ENCODE measurements at regions not wholly inside any gene's neighbourhood (a gene's known extent, or its start where the extent isn't known, plus 50 kb on each side); places are given as distances from the start of the nearest gene placed in this dataset.

DNA sequence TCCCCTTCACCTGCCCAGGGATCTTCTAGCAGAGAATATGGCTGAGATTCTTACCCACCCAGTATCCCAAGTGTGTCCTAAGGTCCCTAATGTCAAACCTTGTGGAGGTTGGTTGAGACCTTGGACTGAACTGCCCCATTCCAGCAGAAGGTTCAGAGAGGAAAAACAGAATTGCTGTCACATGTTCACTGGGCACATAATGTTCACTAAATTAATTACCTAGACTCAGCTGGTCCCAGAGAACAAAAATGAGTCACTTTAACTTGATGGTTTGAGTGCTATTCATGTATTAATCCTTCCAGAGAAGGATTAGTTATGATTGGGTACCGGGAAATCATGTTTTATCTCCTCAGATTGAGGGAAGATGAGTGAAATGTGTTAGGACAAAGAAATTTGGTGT lies 171.3 kb upstream of the GADL1 start:
- TF ChIP-seq NFE2L2 (IDR thresholded peaks at IDR 0.05; ENCODE audit: low read depth, low read length): no peak
- TF ChIP-seq CTCF (conservative IDR thresholded peaks at IDR 0.05; ENCODE audit: low read depth, low read length): no peak
- Histone ChIP-seq H4K5ac (ENCODE audit: low read depth, low read length) (no peak overlapping the region), H3K27ac (ENCODE audit: insufficient read depth, low read length) (no peak overlapping the region), H4K8ac (ENCODE audit: low read depth in 2 of 2, low read length in 2 of 2) (no peak overlapping the region), H3K14ac (replicated peaks; ENCODE audit: low read depth, low read length) (no peak overlapping the region), H3K4me2 (ENCODE audit: low read depth, low read length) (no peak overlapping the region), H3K4me3 (ENCODE audit: insufficient read depth, low read depth, low read length) (no peak overlapping the region), H4K91ac (ENCODE audit: insufficient read depth, low read depth, low read length) (no peak overlapping the region), H3K9ac (ENCODE audit: low read depth, low read length) (no peak overlapping the region), H3K9me1 (ENCODE audit: insufficient read depth, low read length) (no peaks in the 10 kb centered on the region), H2AFZ (replicated peaks; ENCODE audit: low read length, poor library complexity) (no peak overlapping the region), H3K23ac (ENCODE audit: low read depth, low read length) (no peak overlapping the region), H2BK20ac (ENCODE audit: low read depth, low read length) (no peak overlapping the region), H2BK15ac (ENCODE audit: low read depth, low read length) (no peak overlapping the region), H2AK5ac (ENCODE audit: low read depth, low read length) (no peak overlapping the region), H2AK9ac (replicated peaks; ENCODE audit: low read depth, low read length, poor library complexity) (no peak overlapping the region), H4K20me1 (ENCODE audit: insufficient read depth, low read length) (no peaks in the 10 kb centered on the region), H3K4me1 (ENCODE audit: control insufficient read depth, insufficient read depth, low read length) (no peaks in the 10 kb centered on the region), H3K9me3 (ENCODE audit: control insufficient read depth, insufficient read depth, low read length) (no peaks in the 10 kb centered on the region), H2BK120ac (ENCODE audit: low read depth, low read length) (no peak overlapping the region), H3K56ac (ENCODE audit: extremely low read depth, insufficient read depth, low read length) (no peak overlapping the region), H3K27me3 (ENCODE audit: control insufficient read depth, insufficient read depth, low read length) (no peaks in the 10 kb centered on the region), H3K36me3 (ENCODE audit: control insufficient read depth, insufficient read depth, low read length) (no peaks in the 10 kb centered on the region), H2BK5ac (ENCODE audit: low read depth, low read length, poor library complexity, severe bottlenecking) (no peak overlapping the region), H3K79me1 (ENCODE audit: low read depth in 1 of 2, low read length in 2 of 2) (no peaks in the 10 kb centered on the region), H3K18ac (ENCODE audit: low read depth, low read length) (no peak overlapping the region), H3K4ac (ENCODE audit: low read depth, low read length) (no peak overlapping the region)
- no TSS peak for BruUV-seq (replicated peaks)
- ATAC-seq (ENCODE audit: low read depth) (no peak), DNase-seq (no peak)
- WGBS, 2 experiments (ENCODE audit: extremely low coverage in 2 of 2, insufficient read length in 1 of 2): no CpG with 5 or more reads among the region's 1 CpG
- CTCF ChIA-PET: no interaction called here
- intact Hi-C loops (cut with micrococcal nuclease): no loop called here
- dilution Hi-C loops (cut with HindIII; ENCODE audit: low sequenced_read_pairs, unreplicated experiment): no loop called here
- in situ Hi-C loops (cut with MboI; ENCODE audit: low sequenced_read_pairs): no loop called here
- POLR2A ChIA-PET (ENCODE audit: unreplicated experiment): no interaction called here

Data from IMR-90 (cell line).